B cell (primary cell): ENCODE measurements at regions not wholly inside any gene's neighbourhood (a gene's known extent, or its start where the extent isn't known, plus 50 kb on each side); places are given as distances from the start of the nearest gene placed in this dataset.

Source experiments
- ATAC-seq: fragments of 200-7000 bp; cut with Tn5 transposase; one replicate; pipeline ENCODE4 v1.10.0; 2021; ENCODE audit warnings: low read depth, mild to moderate bottlenecking, moderate number of reproducible peaks, moderate library complexity
- CTCF ChIA-PET: fragments of 350-600 bp; sonication (Branson Sonifier 250); formaldehyde crosslinking; loops from one replicate; lab custom pipeline; 2021; ENCODE audit warnings: antibody characterized with exemption, inconsistent platforms; lab: Charles Lee
- POLR2A ChIA-PET: fragments of 350-600 bp; sonication (Branson Sonifier 250); formaldehyde crosslinking; loops from one replicate; lab custom pipeline; 2021; ENCODE audit warnings: antibody characterized with exemption; lab: Charles Lee
- DNase-seq: peaks from one replicate; pipeline ENCODE4 v3.0.0; 2013
- H2AFZ ChIP-seq: 2 replicates; pipeline ENCODE4 v1.6.1; 2012; ENCODE audit warnings: mild to moderate bottlenecking, low read depth, low read length; ENCODE audit not compliant: insufficient read depth, poor library complexity, severe bottlenecking
- H3K27ac ChIP-seq, 2 donors: 1 replicate in 1 of 2; 2 replicates in 1 of 2; pipeline ENCODE4 v1.5.1; 2012 to 2013; ENCODE audit warnings: low read length in 2 of 2, mild to moderate bottlenecking in 2 of 2, moderate library complexity in 1 of 2
- H3K27me3 ChIP-seq, 4 experiments: fragments of 200-600 bp in 1 of 4; sonication (generic) in 1 of 4; replicated peaks in 1 of 4; 1 replicate in 2 of 4; 2 replicates in 2 of 4; pipeline versions ENCODE4 v1.6.1 to v1.7.0; 2013 to 2016; ENCODE audit warnings: low read length in 3 of 4, mild to moderate bottlenecking in 2 of 4, mixed read lengths in 1 of 4, moderate library complexity in 1 of 4; ENCODE audit not compliant: insufficient read depth in 4 of 4, control insufficient read depth in 3 of 4; ENCODE audit errors: control extremely low read depth in 1 of 4
- H3K36me3 ChIP-seq, 2 experiments: replicated peaks in 1 of 2; 1 replicate in 1 of 2; 2 replicates in 1 of 2; pipeline versions ENCODE4 v1.6.1 to v1.7.1; 2013; ENCODE audit warnings: low read length in 1 of 2; ENCODE audit not compliant: insufficient read depth in 2 of 2, control insufficient read depth in 1 of 2; ENCODE audit errors: control extremely low read depth in 1 of 2, extremely low read depth in 1 of 2
- H3K4me1 ChIP-seq, 2 donors: fragments of 200-600 bp in 1 of 2; sonication (generic) in 1 of 2; 1 replicate in 1 of 2; 2 replicates in 1 of 2; pipeline versions ENCODE4 v1.5.1 to v1.6.1; 2013 to 2017; ENCODE audit warnings: low read length in 2 of 2; ENCODE audit not compliant: control insufficient read depth in 2 of 2, insufficient read depth in 2 of 2
- H3K4me2 ChIP-seq: replicated peaks from 2 replicates; pipeline ENCODE3; 2012; ENCODE audit warnings: mild to moderate bottlenecking, low read depth, low read length; ENCODE audit not compliant: poor library complexity, severe bottlenecking
- H3K4me3 ChIP-seq, 5 experiments: fragments of 200-600 bp in 1 of 5; sonication (generic) in 1 of 5; 1 replicate in 3 of 5; 2 replicates in 2 of 5; pipeline versions ENCODE4 v1.5.1 to v1.7.0; 2011 to 2016; ENCODE audit warnings: low read length in 4 of 5, mild to moderate bottlenecking in 4 of 5, low read depth in 2 of 5, control low read depth in 1 of 5, moderate library complexity in 1 of 5; ENCODE audit not compliant: insufficient read depth in 1 of 5; ENCODE audit errors: control extremely low read depth in 1 of 5, extremely low read depth in 1 of 5
- H3K79me2 ChIP-seq: fragments of 200-600 bp; sonication (generic); one replicate; pipeline ENCODE4 v1.6.0; 2016; ENCODE audit warnings: low read length; ENCODE audit not compliant: control insufficient read depth, insufficient read depth
- H3K9ac ChIP-seq: fragments of 200-600 bp; sonication (generic); 2 replicates; pipeline ENCODE4 v1.6.1; 2017; ENCODE audit warnings: mild to moderate bottlenecking, low read length, moderate library complexity
- H3K9me3 ChIP-seq, 3 donors: one replicate each; pipeline versions ENCODE4 v1.6.1 to v1.7.1; 2013; ENCODE audit warnings: low read length in 2 of 3; ENCODE audit not compliant: control insufficient read depth in 2 of 3, insufficient read depth in 1 of 3; ENCODE audit errors: control extremely low read depth in 1 of 3
- H4K20me1 ChIP-seq: 2 replicates; pipeline ENCODE4 v1.6.0; 2012; ENCODE audit warnings: mild to moderate bottlenecking, low read length; ENCODE audit not compliant: insufficient read depth, control insufficient read depth, poor library complexity, severe bottlenecking
- H3K27ac Mint-ChIP-seq: one replicate; pipeline ENCODE4 v1.8.0; 2021; ENCODE audit warnings: mixed read lengths
- H3K27me3 Mint-ChIP-seq: one replicate; pipeline ENCODE4 v1.8.0; 2021; ENCODE audit warnings: mixed read lengths
- H3K4me1 Mint-ChIP-seq: one replicate; pipeline ENCODE4 v1.8.0; 2021; ENCODE audit warnings: mixed read lengths
- H3K4me3 Mint-ChIP-seq: one replicate; pipeline ENCODE4 v1.8.0; 2021; ENCODE audit warnings: mixed read lengths
- H3K9me3 Mint-ChIP-seq: one replicate; pipeline ENCODE4 v1.8.0; 2022; ENCODE audit warnings: mixed read lengths; ENCODE audit not compliant: insufficient read depth
- CTCF ChIP-seq: fragments of 200-600 bp; IDR thresholded peaks from one replicate; pipeline ENCODE4 v1.8.0; 2022; ENCODE audit warnings: antibody characterized with exemption, mild to moderate bottlenecking
- EZH2 ChIP-seq: IDR thresholded peaks from 2 replicates; pipeline ENCODE4 v1.6.1; 2012; ENCODE audit warnings: borderline replicate concordance, low read depth, mild to moderate bottlenecking, moderate library complexity, low read length; ENCODE audit not compliant: insufficient read depth, poor library complexity, severe bottlenecking
- WGBS: methylation state at CpG from one replicate; pipeline ENCODE4 v1.1.5; 2013; ENCODE audit warnings: missing lambda C conversion rate; ENCODE audit not compliant: insufficient coverage; 5-methylcytosine and 5-hydroxymethylcytosine counted together
- intact Hi-C: fragments of 100-400 bp; cut with micrococcal nuclease; formaldehyde crosslinking; loops from one replicate; pipeline ENCODE4 v1.10.0; 2022

- DNase-seq (no peak), ATAC-seq (no peak)
- H3K4me3 Mint-ChIP-seq = no peak overlapping the region
- Histone ChIP-seq H3K4me1 (no peaks in the 10 kb centered on the region), H2AFZ (no peak overlapping the region), H3K9me3 (peaks cover 0 to 3% (median 0%) of the 10 kb centered on the region in 3 donors), H3K9ac (no peak overlapping the region), H3K27ac (no peak overlapping the region), H3K4me2 (no peak overlapping the region), H3K79me2 (no peaks in the 10 kb centered on the region), H3K4me3 (no peak overlapping the region), H3K27me3 (peaks cover 0 to 4% (median 3%) of the 10 kb centered on the region in 4 experiments), H4K20me1 (no peaks in the 10 kb centered on the region), H3K36me3 (no peaks in the 10 kb centered on the region)
- no peak for TF ChIP-seq EZH2
- peak; percentile 60 for TF ChIP-seq CTCF
- ChIA-PET CTCF (no interaction called here), POLR2A (no interaction called here)
- H3K4me1 Mint-ChIP-seq = no peaks in the 10 kb centered on the region
- 100% methylated on average over 2 of the region's 3 CpGs for WGBS
- no peak overlapping the region for H3K27ac Mint-ChIP-seq
- peaks cover 18% of the 10 kb centered on the region for H3K27me3 Mint-ChIP-seq
- intact Hi-C loops = no loop called here
- no peaks in the 10 kb centered on the region for H3K9me3 Mint-ChIP-seq
Observed at GRCh38 chr5:77944757-77945340, 168.7 kb upstream of the TBCA start.

GRCh38 chr5:77943851-77944250, 167.7 kb upstream of the TBCA start:
- H3K9ac ChIP-seq = no peak overlapping the region
- no peaks in the 10 kb centered on the region for H3K4me1 ChIP-seq
- Mint-ChIP-seq H3K27me3 (peaks cover 12% of the 10 kb centered on the region), H3K27ac (no peak overlapping the region), H3K9me3 (no peaks in the 10 kb centered on the region), H3K4me1 (no peaks in the 10 kb centered on the region), H3K4me3 (no peak overlapping the region)
- H3K4me3 ChIP-seq = no peak overlapping the region
- intact Hi-C loops = no loop called here
- H3K9me3 ChIP-seq = peaks cover 0 to 6% (median 0%) of the 10 kb centered on the region in 3 donors
- no peak for DNase-seq
- no peaks in the 10 kb centered on the region for H3K36me3 ChIP-seq
- peaks cover 0 to 4% (median 3%) of the 10 kb centered on the region in 4 experiments for H3K27me3 ChIP-seq
- ChIA-PET POLR2A (no interaction called here), CTCF (no interaction called here)
- no peaks in the 10 kb centered on the region for H3K79me2 ChIP-seq
- H3K27ac ChIP-seq = no peak overlapping the region
- H2AFZ ChIP-seq = no peak overlapping the region
- ATAC-seq = no peak
- H4K20me1 ChIP-seq = no peaks in the 10 kb centered on the region
- TF ChIP-seq CTCF (no peak), EZH2 (no peak)
- no peak overlapping the region for H3K4me2 ChIP-seq
- 70% methylated on average over 2 of the region's 2 CpGs for WGBS
